ENCODE measurements at regions not wholly inside any gene's neighbourhood (a gene's known extent, or its start where the extent isn't known, plus 50 kb on each side); places are given as distances from the start of the nearest gene placed in this dataset.
"Not testable (repeated sequence)": the region's sequence is repeated elsewhere in the genome, so short reads cannot be mapped to it uniquely, and the experiment has no call there.

- DNase-seq (ENCODE audit: low spot score), result no peak
These were observed 131.3 kb upstream of the GMDS start for GRCh38 chr6:2376429-2377355.

DNA sequence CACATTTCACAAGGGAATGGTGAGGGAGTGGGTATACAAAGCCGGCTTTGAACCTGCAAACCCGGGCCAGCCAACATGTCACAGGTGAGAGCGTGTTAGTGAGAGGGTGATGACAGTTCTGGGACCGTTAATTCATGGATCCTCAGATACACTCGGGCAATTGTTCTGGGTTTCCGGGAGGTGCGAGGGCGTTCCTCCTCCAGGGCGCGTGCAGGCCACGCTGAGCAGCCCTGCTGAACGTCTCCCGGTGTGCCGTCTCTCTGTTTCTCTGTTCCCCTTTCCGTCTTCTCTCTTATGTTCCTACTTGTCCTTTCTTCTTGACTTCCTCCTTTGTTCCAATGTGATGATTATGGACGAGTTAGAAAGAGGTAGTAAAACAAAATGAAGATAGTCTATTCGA, 130.0 kb upstream of the GMDS start:
- DNase-seq (ENCODE audit: low spot score), result no peak

DNA sequence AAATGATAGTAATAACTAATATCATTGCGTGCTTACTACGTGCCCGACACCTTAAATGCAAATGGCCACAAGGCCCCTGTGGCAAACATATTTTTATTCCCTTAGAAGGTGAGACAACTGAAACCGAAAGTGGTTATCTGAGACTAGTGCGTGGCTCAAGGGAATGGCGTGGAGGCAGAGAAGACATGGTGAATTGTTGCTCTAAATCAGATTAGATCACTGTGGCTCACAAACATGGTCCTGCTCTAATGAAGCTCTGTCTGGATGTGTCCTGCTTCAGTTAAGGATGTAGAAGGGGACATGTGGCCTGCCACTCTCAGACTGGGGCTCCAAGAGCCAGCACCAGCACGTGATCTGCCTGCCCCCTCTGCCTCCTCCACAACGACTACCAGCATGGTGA, 124.2 kb upstream of the GMDS start:
- DNase-seq (ENCODE audit: low spot score), result no peak

DNA sequence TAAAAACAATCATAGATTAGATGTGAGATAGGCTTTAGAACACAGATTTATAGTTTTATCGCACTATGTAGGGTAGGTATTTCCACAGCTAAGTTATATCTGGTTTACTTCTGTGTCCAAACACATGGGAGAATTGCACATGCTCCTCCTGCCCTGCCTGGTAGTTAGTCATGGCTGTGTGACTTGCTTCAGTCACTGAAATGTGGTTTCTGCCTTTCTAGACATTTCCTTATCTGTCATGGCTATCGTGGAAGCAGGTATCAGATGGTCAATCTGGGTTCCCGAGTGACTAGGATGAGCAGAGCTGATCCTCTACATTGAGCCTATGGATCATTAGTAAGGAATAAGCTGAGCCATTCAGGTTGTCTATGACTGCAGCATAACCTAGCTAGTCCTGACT, 117.8 kb upstream of the GMDS start:
- DNase-seq (ENCODE audit: low spot score), result no peak

- DNase-seq (ENCODE audit: low spot score), result no peak
These were observed 115.8 kb upstream of the GMDS start for GRCh38 chr6:2361195-2361594.

GRCh38 chr6:2360716-2361115, 115.3 kb upstream of the GMDS start:
- no peak for DNase-seq (ENCODE audit: low spot score)

DNA sequence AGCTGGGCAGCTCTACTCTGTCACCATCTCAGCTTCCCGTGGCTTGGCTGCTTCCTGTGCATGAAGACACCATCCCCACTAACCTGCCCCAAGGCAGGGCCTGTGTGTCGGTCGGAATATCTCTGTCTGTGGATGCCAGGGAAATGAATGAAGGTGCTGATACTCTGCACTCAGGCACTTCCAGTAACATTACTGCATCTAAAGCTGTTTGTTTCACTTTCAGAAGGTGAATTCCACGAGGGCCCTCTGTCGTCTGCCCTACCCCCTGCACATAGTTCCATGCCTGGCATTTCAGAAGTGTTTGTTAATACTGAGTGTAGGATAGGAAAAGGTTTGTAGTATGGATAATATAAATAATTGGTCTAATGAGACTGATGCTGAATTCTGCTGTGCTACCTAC, 114.7 kb upstream of the GMDS start:
- DNase-seq (ENCODE audit: low spot score), result no peak

GRCh38 chr6:2355150-2355549, 109.7 kb upstream of the GMDS start:
- no peak for DNase-seq (ENCODE audit: low spot score)

DNA sequence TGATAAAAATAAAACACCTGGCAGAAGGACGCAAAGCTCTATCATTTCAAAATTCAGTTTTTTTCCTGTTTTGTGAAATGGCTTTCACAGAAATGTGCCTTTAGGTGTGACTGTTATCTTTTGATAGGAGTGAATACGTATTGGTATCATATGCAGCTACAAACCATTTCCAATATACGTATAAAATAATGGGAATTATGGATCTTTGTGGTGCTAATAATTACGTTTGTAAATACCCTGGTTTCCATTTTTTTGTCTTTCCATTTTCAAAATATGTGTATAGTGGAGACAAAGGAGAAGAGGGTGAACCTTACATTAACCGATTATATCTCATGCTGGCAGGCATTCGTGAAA, 108.7 kb upstream of the GMDS start:
- DNase-seq (ENCODE audit: low spot score), result no peak

DNA sequence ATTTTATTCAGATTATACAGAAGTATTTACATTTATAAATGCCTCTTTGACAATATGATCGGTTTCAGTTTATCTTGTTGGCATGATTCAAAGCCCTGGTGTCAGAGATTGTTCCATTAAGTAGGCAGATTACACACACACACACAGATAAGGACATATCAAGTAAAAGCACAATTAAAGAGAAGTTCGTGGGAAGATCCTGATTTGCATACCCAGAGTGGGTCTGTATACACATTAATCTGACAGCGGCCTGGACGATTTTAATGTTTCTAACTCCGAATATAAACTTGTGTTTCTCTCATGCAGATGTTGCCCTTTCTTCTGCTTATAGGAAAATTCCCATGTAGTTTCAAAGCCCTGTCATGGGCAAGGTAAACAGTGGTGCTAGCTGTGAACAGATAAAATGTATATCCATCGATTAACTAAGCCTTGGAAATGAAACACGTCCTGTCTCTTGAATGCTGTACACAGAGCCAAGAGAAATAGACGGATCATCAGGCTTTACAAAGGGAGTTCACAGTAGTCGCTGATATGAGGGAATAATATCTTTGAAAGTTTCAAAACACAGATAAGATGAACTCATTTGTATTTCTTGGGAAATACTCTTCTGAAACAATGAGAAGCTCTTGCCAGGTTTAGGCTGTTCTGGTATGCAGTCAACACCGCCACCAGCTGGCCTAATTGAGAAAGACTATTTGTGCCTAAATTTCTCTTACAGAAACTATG, 108.2 kb upstream of the GMDS start:
- DNase-seq (ENCODE audit: low spot score), result peak; percentile 49

- DNase-seq (ENCODE audit: low spot score), result no peak
These were observed 106.5 kb upstream of the GMDS start for GRCh38 chr6:2351807-2352431.

DNA sequence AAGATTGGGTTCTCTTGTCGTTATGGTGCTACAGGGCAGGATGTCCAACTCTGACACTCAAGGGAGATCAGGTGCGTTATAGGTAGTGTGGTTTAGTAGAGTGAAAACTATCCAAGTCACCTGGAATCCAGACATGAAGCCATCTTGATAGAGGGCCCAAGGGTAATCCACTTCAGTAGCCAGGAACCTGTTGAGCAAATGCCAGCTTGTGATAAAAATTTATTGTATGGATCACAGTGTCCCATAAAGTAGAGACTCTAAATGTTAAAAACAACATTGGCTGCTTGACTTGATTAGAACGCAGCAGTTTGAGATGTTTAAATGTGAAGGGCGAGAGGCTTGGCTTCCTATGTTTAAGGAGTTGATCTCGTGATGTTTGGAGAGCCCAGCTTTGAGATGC, 105.7 kb upstream of the GMDS start:
- no peak for DNase-seq (ENCODE audit: low spot score)

GRCh38 chr6:2346078-2346477, 100.7 kb upstream of the GMDS start:
- DNase-seq (ENCODE audit: low spot score), result no peak

- DNase-seq (ENCODE audit: low spot score), result no peak
These were observed 99.0 kb upstream of the GMDS start for GRCh38 chr6:2344319-2344905.

DNA sequence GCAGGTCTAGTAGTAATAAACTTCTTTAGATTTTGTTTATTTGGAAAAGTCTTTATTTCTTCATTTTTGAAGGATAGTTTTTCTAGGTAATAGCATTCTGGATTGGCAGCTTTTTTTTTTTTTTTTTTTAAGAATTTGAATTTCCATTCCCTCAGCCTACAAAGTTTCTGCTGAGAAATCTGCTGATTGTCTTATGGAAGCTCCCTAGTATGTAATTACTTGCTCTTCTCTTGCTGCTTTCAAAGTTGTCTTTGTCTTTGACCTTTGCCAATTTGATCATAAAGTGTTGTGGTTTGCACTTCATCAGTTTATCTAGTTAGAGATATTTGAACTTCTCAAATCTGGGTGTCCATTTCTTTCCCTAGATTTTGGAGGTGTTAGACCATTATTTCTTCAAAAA, 82.2 kb upstream of the GMDS start:
- DNase-seq (ENCODE audit: low spot score), result no peak

- DNase-seq (ENCODE audit: low spot score), result no peak
These were observed 79.0 kb upstream of the GMDS start for GRCh38 chr6:2324166-2324953.

GRCh38 chr6:2317498-2317897, 72.1 kb upstream of the GMDS start:
- DNase-seq (ENCODE audit: low spot score), result not testable (repeated sequence)

GRCh38 chr6:2314641-2315040, 69.2 kb upstream of the GMDS start:
- no peak for DNase-seq (ENCODE audit: low spot score)

DNA sequence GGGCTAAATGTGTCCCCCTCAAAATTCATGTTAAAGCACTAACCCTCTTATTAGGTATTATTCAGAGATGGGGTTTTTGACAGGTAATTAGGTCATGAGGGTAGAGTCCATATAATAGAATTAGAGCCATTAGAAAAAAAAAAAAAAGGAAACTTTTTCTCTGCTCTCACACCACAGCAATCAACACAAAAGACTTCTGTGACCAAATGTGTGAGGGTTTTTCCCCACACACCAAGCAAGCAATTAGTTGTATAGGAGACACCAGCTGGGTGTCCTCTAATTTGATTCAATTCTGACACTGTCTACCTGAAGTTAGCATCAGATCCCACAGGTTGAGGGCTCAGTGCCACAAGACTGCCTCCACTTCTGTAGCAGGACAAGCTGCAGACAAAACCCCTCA, 64.6 kb upstream of the GMDS start:
- DNase-seq (ENCODE audit: low spot score), result no peak

- DNase-seq (ENCODE audit: low spot score), result no peak
These were observed 63.7 kb upstream of the GMDS start for GRCh38 chr6:2309122-2309521.

DNA sequence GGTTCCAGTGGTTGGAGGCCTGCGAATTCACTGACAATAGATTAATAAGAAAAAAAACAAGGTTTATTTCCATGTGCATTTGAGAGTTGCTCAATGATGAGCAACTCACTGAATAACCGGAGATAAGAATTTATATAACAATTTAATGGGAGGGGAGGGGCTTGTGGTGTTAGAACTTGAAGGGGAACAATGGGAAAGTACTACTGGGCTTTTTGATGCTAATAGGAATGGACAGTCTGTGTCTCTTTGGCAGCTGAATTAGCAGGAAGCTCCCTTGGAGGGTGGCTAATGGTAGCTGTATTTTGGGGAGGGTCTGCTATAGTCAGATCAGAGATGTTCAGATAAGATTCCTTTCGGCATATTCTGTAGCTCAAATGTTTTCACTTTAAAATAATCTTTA, 62.4 kb upstream of the GMDS start:
- DNase-seq (ENCODE audit: low spot score), result no peak

- DNase-seq (ENCODE audit: low spot score), result no peak
These were observed 60.5 kb upstream of the GMDS start for GRCh38 chr6:2305951-2306350.
